ENCODE measurements at regions not wholly inside any gene's neighbourhood (a gene's known extent, or its start where the extent isn't known, plus 50 kb on each side); places are given as distances from the start of the nearest gene placed in this dataset.
"Not testable (repeated sequence)": the region's sequence is repeated elsewhere in the genome, so short reads cannot be mapped to it uniquely, and the experiment has no call there.

DNA sequence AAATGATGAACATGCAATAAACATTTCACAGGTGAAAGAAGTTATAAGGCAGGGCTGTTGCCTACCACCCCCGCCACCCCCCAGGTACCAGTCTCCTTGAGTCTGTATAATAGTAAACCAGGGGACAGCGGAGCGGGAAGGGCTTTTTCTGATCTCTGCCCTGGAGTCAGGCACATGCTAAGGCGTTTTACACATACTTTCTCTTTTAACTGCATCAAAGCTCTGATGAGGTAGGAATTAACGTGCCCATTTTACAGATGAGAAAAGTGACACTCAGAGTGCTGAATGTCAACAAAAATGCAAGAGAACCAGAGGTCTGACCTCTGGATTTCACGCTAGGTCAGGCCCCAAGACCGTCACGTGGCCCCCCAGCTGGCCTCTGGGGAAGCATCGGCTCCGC lies 94.3 kb upstream of the ASB18 start:
- TF ChIP-seq, protein P1, sequence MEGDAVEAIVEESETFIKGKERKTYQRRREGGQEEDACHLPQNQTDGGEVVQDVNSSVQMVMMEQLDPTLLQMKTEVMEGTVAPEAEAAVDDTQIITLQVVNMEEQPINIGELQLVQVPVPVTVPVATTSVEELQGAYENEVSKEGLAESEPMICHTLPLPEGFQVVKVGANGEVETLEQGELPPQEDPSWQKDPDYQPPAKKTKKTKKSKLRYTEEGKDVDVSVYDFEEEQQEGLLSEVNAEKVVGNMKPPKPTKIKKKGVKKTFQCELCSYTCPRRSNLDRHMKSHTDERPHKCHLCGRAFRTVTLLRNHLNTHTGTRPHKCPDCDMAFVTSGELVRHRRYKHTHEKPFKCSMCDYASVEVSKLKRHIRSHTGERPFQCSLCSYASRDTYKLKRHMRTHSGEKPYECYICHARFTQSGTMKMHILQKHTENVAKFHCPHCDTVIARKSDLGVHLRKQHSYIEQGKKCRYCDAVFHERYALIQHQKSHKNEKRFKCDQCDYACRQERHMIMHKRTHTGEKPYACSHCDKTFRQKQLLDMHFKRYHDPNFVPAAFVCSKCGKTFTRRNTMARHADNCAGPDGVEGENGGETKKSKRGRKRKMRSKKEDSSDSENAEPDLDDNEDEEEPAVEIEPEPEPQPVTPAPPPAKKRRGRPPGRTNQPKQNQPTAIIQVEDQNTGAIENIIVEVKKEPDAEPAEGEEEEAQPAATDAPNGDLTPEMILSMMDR (IDR thresholded peaks at IDR 0.05) = not testable (repeated sequence)
- not testable (repeated sequence) for TF ChIP-seq POLR2A (IDR thresholded peaks at IDR 0.05)
